K562 (cell line): ENCODE measurements at regions not wholly inside any gene's neighbourhood (a gene's known extent, or its start where the extent isn't known, plus 50 kb on each side); places are given as distances from the start of the nearest gene placed in this dataset.

Source experiments
- ATAC-seq: fragments of 200-7000 bp; cut with Tn5 transposase; 3 replicates; pipeline ENCODE4 v1.9.1; 2020; ENCODE audit warnings: moderate library complexity
- BruUV-seq: library from RNA; stranded (reverse); fragments of 400-500 nt; replicated peaks from 2 replicates; lab custom pipeline; 2021; lab: Mats Ljungman, UMichigan
- CTCF ChIA-PET: fragments of 300-600 bp; formaldehyde crosslinking; extraction: SDS; loops from one replicate; lab custom pipeline; 2021; ENCODE audit warnings: low intra/inter-chr PET ratio; lab: Yijun Ruan, JAX
- POLR2A ChIA-PET: fragments of 300-600, 350-650 bp; sonication (Branson Sonifier 250); formaldehyde crosslinking; extraction: SDS; loops from one replicate; lab custom pipeline; 2021; ENCODE audit warnings: antibody characterized with exemption, inconsistent platforms; lab: Yijun Ruan, JAX
- DNase-seq, 4 experiments: peaks; one replicate each; pipeline versions ENCODE4 v3.0.0 to v3.0.0-alpha.2; 2011 to 2018; ENCODE audit warnings: low spot score in 3 of 4, mixed read lengths in 3 of 4; ENCODE audit errors: extremely low read depth in 1 of 4
- FAIRE-seq: peaks from 2 replicates; lab custom pipeline; 2011; peaks lifted over from hg19 to GRCh38; lab: Jason Lieb, UNC
- H2AFZ ChIP-seq: 2 replicates; pipeline ENCODE4 v1.6.0; 2011; ENCODE audit warnings: low read depth, low read length, control low read depth, inconsistent platforms
- H3K27ac ChIP-seq: fragments of 200-600 bp; 3 replicates; pipeline ENCODE4 v1.8.0; 2011; ENCODE audit warnings: low read depth, mild to moderate bottlenecking, control low read depth, inconsistent platforms, low read length, moderate library complexity, mixed read lengths; ENCODE audit errors: extremely low read depth
- H3K27me3 ChIP-seq, 2 experiments: fragments of 300-600 bp in 1 of 2; 2 replicates in 1 of 2; 3 replicates in 1 of 2; pipeline versions ENCODE4 v1.6.0 to v1.8.0; 2011; ENCODE audit warnings: inconsistent platforms in 2 of 2, low read length in 2 of 2, mild to moderate bottlenecking in 1 of 2, mixed read lengths in 1 of 2, moderate library complexity in 1 of 2; ENCODE audit not compliant: control insufficient read depth in 2 of 2, insufficient read depth in 2 of 2
- H3K36me3 ChIP-seq: fragments of 300-600 bp; 3 replicates; pipeline ENCODE4 v1.8.0; 2011; ENCODE audit warnings: mild to moderate bottlenecking, low read length, inconsistent platforms; ENCODE audit not compliant: control insufficient read depth, insufficient read depth
- H3K4me1 ChIP-seq, 2 experiments: fragments of 200-600 bp in 1 of 2; replicated peaks in 1 of 2; 2 replicates in 1 of 2; 3 replicates in 1 of 2; pipeline versions ENCODE4 v1.5.1 to v1.8.0; 2011; ENCODE audit warnings: inconsistent platforms in 2 of 2, low read length in 2 of 2, mild to moderate bottlenecking in 1 of 2, mixed read lengths in 1 of 2, moderate library complexity in 1 of 2; ENCODE audit not compliant: control insufficient read depth in 2 of 2, insufficient read depth in 2 of 2
- H3K4me2 ChIP-seq: 2 replicates; pipeline ENCODE4 v1.6.1; 2011; ENCODE audit warnings: low read length, control low read depth, inconsistent platforms, mixed read lengths; ENCODE audit not compliant: insufficient read depth
- H3K4me3 ChIP-seq: fragments of 200-600 bp; sonication (generic), shearing (Covaris generic); 2 replicates; pipeline ENCODE4 v1.5.1; 2016; ENCODE audit warnings: control low read depth, inconsistent platforms
- H3K79me2 ChIP-seq: fragments of 200-600 bp; 3 replicates; pipeline ENCODE4 v1.8.0; 2011; ENCODE audit warnings: low read length, inconsistent platforms; ENCODE audit not compliant: control insufficient read depth, insufficient read depth
- H3K9ac ChIP-seq, 2 experiments: 2 replicates each; pipeline versions ENCODE4 v1.6.0 to v1.6.1; 2011; ENCODE audit warnings: low read depth in 2 of 2, low read length in 2 of 2, control low read depth in 1 of 2, inconsistent platforms in 1 of 2, mild to moderate bottlenecking in 1 of 2, mixed read lengths in 1 of 2; ENCODE audit not compliant: insufficient read depth in 1 of 2
- H3K9me1 ChIP-seq: one replicate; pipeline ENCODE4 v1.6.0; 2011; ENCODE audit warnings: inconsistent platforms, mild to moderate bottlenecking, low read length, moderate library complexity; ENCODE audit not compliant: control insufficient read depth, insufficient read depth
- H3K9me3 ChIP-seq: replicated peaks from 2 replicates; pipeline ENCODE4 v1.5.1; 2011; ENCODE audit warnings: low read depth, low read length, inconsistent platforms; ENCODE audit not compliant: control insufficient read depth, insufficient read depth
- H4K20me1 ChIP-seq: replicated peaks from 2 replicates; pipeline ENCODE4 v1.6.1; 2011; ENCODE audit warnings: low read length, inconsistent platforms, mixed read lengths; ENCODE audit not compliant: control insufficient read depth, insufficient read depth
- BRF1 ChIP-seq: IDR thresholded peaks from 3 replicates; pipeline ENCODE4 v1.6.1; 2011; ENCODE audit warnings: borderline replicate concordance, mild to moderate bottlenecking; ENCODE audit not compliant: insufficient read length; ENCODE audit errors: extremely low read depth
- C11orf30 ChIP-seq: fragments of 450-650 bp; IDR thresholded peaks from 2 replicates; pipeline ENCODE4 v1.6.1; 2016; ENCODE audit warnings: low read depth, mild to moderate bottlenecking
- ETV1 ChIP-seq: fragments of 450-650 bp; conservative IDR thresholded peaks from 2 replicates; pipeline ENCODE4 v1.6.1; 2016; ENCODE audit warnings: missing genetic modification characterization, control low read depth, low read depth, missing compliant biosample characterization
- FOS ChIP-seq: IDR thresholded peaks from 3 replicates; pipeline ENCODE4 v1.6.1; 2011; ENCODE audit not compliant: insufficient read length; ENCODE audit errors: extremely low read depth
- GABPA ChIP-seq: fragments of 200-800 bp; sonication (Bioruptor generic); conservative IDR thresholded peaks from 2 replicates; pipeline ENCODE4 v1.6.1; 2016; ENCODE audit warnings: low read depth, missing genetic modification characterization, missing compliant biosample characterization
- HLTF ChIP-seq: fragments of 450-650 bp; IDR thresholded peaks from 2 replicates; pipeline ENCODE4 v1.6.1; 2016
- MEF2D ChIP-seq: conservative IDR thresholded peaks from 2 replicates; pipeline ENCODE4 v1.6.1; 2016; ENCODE audit warnings: low read depth, missing genetic modification characterization, missing compliant biosample characterization
- NFRKB ChIP-seq: fragments of 450-650 bp; IDR thresholded peaks from 2 replicates; pipeline ENCODE4 v1.6.1; 2016; ENCODE audit warnings: low read depth
- SNRNP70 ChIP-seq: fragments of 200-400 bp; formaldehyde crosslinking; optimal IDR thresholded peaks from 2 replicates; pipeline ENCODE3; 2017; ENCODE audit warnings: low read depth, low read length
- ZNF263 ChIP-seq: sonication (generic); formaldehyde crosslinking; IDR thresholded peaks from 2 replicates; pipeline ENCODE4 v1.8.0; 2022; ENCODE audit warnings: mild to moderate bottlenecking, missing genetic modification reagents, borderline replicate concordance
- ZNF57 ChIP-seq: fragments of 450-650 bp; formaldehyde crosslinking; IDR thresholded peaks from 2 replicates; pipeline ENCODE4 v1.4.0; 2020; ENCODE audit warnings: mild to moderate bottlenecking, moderate library complexity
- ZNF707 ChIP-seq: fragments of 250-450 bp; sonication (Bioruptor Pico); conservative IDR thresholded peaks from 2 replicates; pipeline ENCODE4 v1.8.0; 2022; ENCODE audit warnings: inconsistent platforms, mild to moderate bottlenecking, moderate library complexity
- WGBS: fragments of 100-300 bp; shearing (Covaris generic); methylation state at CpG from one replicate; pipeline ENCODE4 v1.1.6; 2016; ENCODE audit warnings: low coverage, mixed read lengths; ENCODE audit not compliant: insufficient coverage; ENCODE audit errors: missing lambda C conversion rate; 5-methylcytosine and 5-hydroxymethylcytosine counted together
- in situ Hi-C: fragments of 300-500 bp; cut with MboI; formaldehyde crosslinking; loops from 4 replicates; pipeline ENCODE4 v1.15.0; 2018; ENCODE audit warnings: inconsistent platforms, mixed read lengths
- intact Hi-C: fragments of 100-400 bp; cut with micrococcal nuclease; formaldehyde crosslinking; loops from 2 replicates; pipeline ENCODE4 v1.14.2; 2022
- TF ChIP-seq, protein P1 (sequence below): IDR thresholded peaks from 3 replicates; pipeline ENCODE4 v1.6.1; 2011; ENCODE audit warnings: borderline replicate concordance, mild to moderate bottlenecking; ENCODE audit not compliant: insufficient read length, insufficient read depth
- TF ChIP-seq, protein P2 (sequence below): fragments of 450-650 bp; IDR thresholded peaks from one replicate; pipeline ENCODE4 v1.6.1; 2018; ENCODE audit warnings: mild to moderate bottlenecking, moderate library complexity; ENCODE audit not compliant: partially characterized antibody
- TF ChIP-seq, protein P3 (sequence below), 2 experiments: fragments of 450-650 bp in 1 of 2; IDR thresholded peaks; 2 replicates each; pipeline ENCODE4 v1.6.1; 2011 to 2017; ENCODE audit warnings: low read depth in 2 of 2, antibody characterized with exemption in 1 of 2, borderline replicate concordance in 1 of 2, low read length in 1 of 2, mild to moderate bottlenecking in 1 of 2, mixed read lengths in 1 of 2; ENCODE audit not compliant: control insufficient read depth in 1 of 2

DNA sequence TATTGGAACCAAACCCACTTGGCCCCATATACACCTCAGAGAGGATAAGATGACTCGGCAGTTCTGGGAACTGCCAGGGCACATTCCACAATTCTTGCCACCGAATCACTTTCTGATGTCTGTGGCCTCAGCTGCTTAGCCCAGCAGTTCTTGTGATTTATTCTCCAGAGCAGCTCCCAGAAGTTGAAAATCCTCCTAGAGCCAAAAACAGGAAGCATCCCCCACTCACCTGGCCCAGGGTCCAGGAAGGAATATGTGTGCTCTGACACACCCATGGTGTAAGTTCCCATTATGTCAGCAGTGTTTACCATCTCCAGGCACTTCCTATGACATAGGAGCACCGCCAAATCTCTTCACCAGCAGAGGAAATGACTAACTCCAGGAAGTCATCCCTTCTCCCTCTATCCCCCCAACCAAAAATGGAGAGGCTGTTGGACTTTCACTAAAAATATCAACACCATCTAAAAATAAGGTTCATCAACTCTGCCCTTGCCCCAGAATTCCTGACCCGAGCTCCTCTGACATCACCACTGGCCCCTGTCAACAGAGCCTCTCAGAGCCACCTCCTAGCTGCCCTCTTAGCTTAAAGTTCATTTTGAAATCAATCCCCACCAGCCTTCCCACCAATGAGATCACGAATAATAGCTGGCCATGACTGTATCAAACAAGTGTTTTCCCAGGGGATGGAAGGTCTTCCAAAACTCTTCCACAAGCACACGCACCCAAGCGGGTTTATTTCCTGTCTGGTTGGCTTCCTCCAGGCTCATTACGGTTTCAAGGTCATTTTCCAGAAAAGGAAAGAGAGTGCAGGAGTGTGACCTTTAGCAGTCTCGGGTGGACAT is 223.1 kb upstream of the PARD3B start:
- H4K20me1 ChIP-seq = no peaks in the 10 kb centered on the region
- no peak overlapping the region for H3K27ac ChIP-seq
- no TSS peak for BruUV-seq
- DNase-seq (no peak), FAIRE-seq (no peak), ATAC-seq (no peak)
- 42% methylated on average over 9 of the region's 9 CpGs for WGBS
- 0 out of 2 replicates have a peak overlapping the region, but pooled peaks have one; percentile 51 for H2AFZ ChIP-seq
- no peak overlapping the region for H3K9ac ChIP-seq
- intact Hi-C loops (loop anchor here (10.0 kb wide), 4 partner anchors 113 to 1353 kb away; no protein-coding TSS in a partner anchor), in situ Hi-C loops (loop anchor here (10.0 to 25.0 kb wide), 2 partner anchors 373 to 1615 kb away; no protein-coding TSS in a partner anchor)
- CTCF ChIA-PET = no interaction called here
- no peaks in the 10 kb centered on the region for H3K36me3 ChIP-seq
- H3K27me3 ChIP-seq = no peaks in the 10 kb centered on the region
- POLR2A ChIA-PET = no interaction called here
- H3K4me2 ChIP-seq = no peak overlapping the region
- H3K9me1 ChIP-seq = no peaks in the 10 kb centered on the region
- no peaks in the 10 kb centered on the region for H3K9me3 ChIP-seq
- no peaks in the 10 kb centered on the region for H3K79me2 ChIP-seq
- no peak overlapping the region for H3K4me3 ChIP-seq
- H3K4me1 ChIP-seq = no peaks in the 10 kb centered on the region
- TF ChIP-seq ETV1 (peak; percentile 63), GABPA (tag) (peak; percentile 53), NFRKB (no peak), HLTF (no peak), MEF2D (no peak), FOS (no peak), SNRNP70 (no peak), ZNF263 (CRISPR knock-in tag) (no peak), BRF1 (no peak), ZNF57 (CRISPR knock-in tag) (no peak), C11orf30 (peak; percentile 64), ZNF707 (CRISPR knock-in tag) (no peak)
- TF ChIP-seq, protein P1, sequence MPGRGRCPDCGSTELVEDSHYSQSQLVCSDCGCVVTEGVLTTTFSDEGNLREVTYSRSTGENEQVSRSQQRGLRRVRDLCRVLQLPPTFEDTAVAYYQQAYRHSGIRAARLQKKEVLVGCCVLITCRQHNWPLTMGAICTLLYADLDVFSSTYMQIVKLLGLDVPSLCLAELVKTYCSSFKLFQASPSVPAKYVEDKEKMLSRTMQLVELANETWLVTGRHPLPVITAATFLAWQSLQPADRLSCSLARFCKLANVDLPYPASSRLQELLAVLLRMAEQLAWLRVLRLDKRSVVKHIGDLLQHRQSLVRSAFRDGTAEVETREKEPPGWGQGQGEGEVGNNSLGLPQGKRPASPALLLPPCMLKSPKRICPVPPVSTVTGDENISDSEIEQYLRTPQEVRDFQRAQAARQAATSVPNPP = no peak
- TF ChIP-seq, protein P2, sequence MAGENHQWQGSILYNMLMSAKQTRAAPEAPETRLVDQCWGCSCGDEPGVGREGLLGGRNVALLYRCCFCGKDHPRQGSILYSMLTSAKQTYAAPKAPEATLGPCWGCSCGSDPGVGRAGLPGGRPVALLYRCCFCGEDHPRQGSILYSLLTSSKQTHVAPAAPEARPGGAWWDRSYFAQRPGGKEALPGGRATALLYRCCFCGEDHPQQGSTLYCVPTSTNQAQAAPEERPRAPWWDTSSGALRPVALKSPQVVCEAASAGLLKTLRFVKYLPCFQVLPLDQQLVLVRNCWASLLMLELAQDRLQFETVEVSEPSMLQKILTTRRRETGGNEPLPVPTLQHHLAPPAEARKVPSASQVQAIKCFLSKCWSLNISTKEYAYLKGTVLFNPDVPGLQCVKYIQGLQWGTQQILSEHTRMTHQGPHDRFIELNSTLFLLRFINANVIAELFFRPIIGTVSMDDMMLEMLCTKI = no peak
- TF ChIP-seq, protein P3, sequence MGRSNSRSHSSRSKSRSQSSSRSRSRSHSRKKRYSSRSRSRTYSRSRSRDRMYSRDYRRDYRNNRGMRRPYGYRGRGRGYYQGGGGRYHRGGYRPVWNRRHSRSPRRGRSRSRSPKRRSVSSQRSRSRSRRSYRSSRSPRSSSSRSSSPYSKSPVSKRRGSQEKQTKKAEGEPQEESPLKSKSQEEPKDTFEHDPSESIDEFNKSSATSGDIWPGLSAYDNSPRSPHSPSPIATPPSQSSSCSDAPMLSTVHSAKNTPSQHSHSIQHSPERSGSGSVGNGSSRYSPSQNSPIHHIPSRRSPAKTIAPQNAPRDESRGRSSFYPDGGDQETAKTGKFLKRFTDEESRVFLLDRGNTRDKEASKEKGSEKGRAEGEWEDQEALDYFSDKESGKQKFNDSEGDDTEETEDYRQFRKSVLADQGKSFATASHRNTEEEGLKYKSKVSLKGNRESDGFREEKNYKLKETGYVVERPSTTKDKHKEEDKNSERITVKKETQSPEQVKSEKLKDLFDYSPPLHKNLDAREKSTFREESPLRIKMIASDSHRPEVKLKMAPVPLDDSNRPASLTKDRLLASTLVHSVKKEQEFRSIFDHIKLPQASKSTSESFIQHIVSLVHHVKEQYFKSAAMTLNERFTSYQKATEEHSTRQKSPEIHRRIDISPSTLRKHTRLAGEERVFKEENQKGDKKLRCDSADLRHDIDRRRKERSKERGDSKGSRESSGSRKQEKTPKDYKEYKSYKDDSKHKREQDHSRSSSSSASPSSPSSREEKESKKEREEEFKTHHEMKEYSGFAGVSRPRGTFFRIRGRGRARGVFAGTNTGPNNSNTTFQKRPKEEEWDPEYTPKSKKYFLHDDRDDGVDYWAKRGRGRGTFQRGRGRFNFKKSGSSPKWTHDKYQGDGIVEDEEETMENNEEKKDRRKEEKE (IDR thresholded peaks at IDR 0.05; ENCODE audit: borderline replicate concordance in 1 of 2, control insufficient read depth in 1 of 2, low read depth in 2 of 2, low read length in 1 of 2) = no peak
